NCI-H2196 (cell line): ENCODE measurements at regions not wholly inside any gene's neighbourhood (a gene's known extent, or its start where the extent isn't known, plus 50 kb on each side); places are given as distances from the start of the nearest gene placed in this dataset.
"Not testable (repeated sequence)": the region's sequence is repeated elsewhere in the genome, so short reads cannot be mapped to it uniquely, and the experiment has no call there.

Experiments
- DNase-seq: peaks from one replicate; lab custom pipeline; 2025; ENCODE audit not compliant: unreplicated experiment; lab: John Stamatoyannopoulos, UW

DNA sequence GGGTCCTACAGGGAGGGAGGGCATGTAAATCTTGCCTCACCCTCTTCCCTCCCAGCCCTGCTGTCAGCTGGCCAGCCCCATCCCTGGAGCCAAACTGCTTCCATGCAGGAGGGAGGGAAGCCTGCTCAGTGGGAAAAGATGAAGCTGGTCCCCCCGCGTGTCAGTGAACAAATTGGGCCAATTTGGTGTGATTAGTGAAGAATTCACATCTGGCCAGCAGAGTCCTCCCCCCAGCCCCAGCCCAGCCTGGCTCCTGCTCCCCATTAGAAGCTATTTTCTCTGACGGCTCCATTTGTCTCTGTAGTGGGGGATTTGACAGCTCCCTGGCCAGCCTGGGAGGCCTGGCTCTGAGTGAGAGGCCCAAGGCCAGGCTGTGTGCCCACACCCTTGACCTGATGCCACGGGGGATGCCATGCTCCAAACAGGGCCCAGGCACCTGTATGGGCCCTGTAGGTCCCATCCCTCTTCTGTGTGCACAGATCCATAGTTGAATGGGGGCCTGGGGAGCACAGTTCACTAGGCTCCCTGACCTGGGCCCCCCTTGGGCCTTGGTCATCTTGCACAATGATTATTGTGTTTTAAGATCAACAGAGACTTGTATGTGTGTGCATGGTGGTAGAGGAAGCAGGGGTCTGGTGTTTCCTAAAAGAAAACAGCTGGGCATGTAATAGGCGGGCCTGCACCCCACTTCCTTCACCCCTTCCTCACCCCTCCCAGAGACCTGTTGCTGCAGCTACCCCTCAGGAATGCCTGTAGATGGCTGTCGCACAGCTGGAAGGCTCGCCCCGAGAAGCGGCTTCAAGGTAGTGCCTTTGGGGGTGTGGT, 50.7 kb upstream of the TAC4 start:
- no peak for DNase-seq

DNA sequence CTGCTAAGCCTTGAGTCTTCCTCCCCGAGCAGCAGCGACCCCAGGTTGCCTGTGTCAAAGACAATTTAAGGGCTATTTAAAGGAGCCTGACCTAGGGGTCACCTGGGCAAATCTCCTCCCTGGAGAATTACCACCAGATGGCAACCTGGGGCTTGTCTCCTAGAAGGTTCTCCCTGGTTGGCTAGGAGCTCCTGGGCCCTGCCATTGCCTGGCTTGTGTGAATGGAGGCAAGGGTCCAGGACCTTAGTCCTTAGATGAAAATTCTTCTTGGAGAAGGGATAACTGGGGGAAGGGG, 51.3 kb upstream of the TAC4 start:
- peak; percentile 43 for DNase-seq

DNA sequence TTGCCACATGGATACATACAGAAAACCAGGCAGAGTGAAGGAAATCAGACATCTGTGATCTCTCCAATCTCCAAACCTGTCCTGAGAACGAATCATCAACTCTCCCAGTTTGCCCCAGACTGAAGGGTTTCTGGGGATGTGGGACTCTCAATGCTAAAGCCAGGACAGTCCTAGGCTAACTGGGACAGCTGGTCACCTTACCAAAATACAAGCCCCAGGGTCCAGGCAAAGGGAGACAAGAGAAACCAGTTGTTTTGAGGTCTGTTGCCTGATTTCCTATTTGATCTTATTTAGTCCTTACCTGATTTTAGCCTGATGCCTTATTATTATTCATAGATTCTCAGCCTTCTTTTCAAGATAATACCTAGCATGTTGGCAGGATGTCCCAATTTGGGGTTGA, 51.7 kb upstream of the TAC4 start:
- no peak for DNase-seq

DNA sequence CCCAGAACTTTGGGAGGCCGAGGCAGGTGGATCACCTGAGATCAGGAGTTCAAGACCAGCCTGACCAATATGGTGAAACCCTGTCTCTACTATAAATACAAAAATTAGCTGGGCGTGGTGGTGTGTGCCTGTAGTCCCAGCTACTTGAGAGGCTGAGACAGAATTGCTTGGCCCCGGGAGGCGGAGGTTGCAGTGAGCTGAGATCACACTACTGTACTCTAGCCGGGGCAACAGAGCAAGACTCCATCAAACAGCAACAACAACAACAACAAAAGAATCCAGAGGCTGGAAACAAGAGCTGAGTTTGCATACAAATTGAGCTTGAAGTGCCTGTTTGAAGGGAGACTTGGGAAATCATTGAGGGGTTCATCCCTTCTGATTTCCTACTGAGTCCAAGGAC, 52.9 kb upstream of the TAC4 start:
- DNase-seq = not testable (repeated sequence)

DNA sequence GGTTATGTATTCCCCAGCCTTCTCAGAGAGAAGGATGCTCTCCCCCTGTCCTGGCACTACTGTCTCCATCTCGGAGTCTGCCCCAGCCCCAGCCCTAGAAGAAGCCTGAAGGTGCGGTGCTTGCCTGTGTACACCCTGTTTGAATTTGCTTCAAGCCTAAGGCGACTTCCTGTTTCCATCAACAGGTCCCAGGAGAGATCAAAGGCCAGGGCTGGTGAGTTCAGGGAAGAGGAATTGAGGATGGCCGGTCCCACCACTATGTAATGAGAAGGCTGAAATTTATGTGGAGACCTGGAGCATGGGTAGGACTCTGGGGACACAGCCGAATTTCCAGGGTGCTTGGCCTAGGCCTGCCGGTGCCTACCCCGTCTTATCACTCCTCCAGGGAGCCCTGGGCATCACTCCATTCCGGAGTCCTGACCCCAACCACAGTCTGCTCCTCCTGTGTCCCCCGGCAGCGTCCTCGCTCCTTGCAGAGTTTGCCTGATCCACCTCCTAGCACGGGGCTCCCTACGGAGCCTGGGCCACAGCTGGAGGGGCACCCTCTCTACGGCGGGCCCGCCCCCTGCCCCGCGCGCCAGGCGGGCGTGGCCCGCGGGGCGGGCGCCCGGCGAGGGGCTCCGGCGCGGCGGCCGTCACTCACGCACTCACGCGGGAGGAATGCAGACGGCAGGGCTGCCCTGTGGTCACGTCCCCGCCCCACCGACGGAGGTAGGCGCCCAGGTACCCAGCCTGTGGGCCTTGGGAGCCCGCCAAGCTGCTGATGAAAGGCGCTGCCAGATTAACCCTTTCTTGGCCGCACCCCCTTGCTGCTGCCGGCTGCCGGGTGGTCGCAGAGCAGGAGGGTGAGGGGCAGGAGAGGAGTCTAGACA, 53.8 kb upstream of the TAC4 start:
- DNase-seq = no peak

DNA sequence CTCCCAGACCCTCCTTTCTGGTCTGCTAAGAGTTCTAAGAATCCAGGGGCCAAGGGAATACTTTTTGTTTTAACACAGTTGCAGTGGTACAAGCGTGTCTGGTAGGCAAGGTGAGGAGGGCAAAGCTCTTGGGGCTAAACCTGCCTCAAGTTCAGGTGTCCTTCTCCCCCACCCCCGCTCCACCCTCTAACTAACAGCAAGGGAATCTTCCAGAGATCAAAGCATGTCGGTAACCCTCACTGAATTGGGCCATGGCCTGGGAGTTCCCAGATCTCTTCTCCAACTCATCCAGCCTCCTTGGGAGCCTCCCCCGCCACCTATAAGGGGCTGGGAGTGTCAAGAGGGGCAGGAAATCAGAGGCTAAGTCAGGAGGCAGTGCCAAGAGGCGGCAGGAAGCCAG, 55.7 kb upstream of the TAC4 start:
- DNase-seq = no peak

DNA sequence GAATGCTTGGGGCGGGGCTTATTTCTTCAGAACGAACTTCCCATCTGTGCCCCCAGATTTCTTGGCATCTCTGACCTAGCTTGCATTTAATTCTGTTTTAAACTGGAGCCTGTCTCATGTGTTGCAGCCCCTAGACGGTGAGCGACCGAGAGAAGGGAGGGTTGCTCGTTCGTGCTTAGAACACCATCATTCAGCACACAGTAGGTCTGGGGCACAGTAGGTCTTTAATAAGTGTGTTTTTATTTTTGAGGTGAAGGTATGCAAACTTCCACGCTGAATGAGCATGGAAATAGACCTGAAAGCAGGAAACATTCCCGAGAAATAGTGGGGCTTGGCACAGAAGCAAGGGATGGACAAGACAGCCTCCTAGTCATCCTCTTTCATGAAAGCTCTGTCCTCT, 57.0 kb upstream of the TAC4 start:
- DNase-seq = no peak

DNA sequence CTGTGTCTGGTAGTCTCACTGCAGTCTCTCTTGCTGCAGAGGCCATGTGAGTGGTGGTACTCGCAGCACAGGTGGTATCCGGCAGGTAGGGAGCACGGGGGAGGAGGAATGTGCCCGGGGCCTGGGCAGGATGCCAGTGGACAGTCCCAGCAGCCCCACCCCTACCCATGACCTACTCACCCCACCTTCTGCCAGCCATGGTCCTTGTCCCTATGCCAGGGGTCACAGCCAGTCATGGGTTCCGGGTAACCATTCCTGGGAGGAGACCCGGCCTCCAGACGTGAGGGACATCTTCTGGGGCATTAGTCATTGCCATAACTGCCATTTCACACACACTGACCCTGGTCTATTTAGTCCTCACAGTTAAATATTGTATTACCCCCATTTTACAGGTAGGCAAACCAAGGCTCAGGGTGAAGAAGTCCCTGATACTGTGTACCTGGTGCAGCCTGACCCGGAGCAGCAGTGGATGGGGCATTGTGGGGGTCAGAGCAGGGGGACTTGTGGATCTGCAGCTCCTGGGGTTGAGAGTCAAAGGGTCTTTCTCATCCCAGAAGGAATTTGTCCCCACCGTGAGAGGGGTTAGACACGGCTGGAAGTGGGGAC, 58.8 kb upstream of the TAC4 start:
- no peak for DNase-seq

DNA sequence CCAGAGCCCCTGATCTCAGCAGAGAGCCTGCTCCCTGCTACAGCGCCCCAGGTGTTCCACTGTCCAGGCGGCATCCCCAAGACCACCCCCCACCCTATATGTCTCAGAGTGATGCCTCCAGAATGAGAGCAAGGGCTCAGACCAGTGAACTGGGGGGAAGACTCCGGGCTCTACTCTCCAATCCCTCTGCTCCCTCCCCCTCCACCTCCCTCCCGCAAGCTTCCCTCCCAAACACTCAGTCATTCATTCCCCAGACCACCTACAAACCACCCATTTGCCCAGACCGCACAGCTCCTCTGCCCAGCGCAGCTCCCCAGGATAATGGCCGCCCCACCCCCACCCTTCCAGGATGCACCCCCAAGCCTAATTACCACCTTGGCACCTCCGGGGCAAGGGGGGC, 59.4 kb upstream of the TAC4 start:
- DNase-seq = no peak

DNA sequence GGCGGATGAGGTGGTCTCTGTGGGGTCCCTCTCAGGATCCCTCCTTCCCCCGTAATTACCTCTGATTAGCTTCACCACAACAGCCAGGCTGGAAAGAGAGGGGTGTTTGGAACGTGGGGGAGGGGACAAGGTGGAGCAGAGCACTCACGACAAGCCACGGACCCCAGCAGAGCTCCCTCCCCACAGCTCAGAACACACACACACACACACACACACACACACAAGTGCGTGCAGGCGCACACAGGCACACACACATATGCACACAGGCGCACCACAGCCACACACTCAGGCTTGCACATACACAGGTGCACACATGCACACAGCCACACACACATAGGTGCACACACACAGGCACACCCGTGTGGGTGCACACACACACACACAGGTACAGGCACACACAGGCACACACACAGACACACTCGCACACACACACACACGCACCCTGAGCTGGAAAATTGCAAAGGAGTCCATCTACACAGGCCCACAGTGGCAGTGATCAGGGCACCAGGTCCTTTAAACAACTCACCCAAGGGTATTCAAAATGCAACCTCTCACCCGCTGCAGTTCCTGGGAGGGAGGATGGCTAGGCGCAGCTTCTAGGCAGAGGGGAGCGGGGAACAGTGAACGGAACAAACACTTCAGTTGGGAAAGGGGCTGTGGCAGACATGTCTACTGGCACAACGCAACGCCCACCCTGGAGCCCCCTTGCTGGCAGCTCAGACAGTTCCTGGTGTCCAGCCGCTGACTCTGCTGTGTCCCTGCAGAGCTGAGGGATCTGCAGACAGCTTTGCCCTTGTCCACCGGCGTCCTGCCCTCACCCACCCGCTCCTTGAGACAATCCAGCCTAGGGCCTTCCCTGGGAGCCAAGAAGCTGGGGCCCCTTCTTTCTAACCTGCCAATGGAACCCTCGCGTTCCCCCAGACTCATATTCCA, 59.9 kb upstream of the DLX4 start:
- no peak for DNase-seq

DNA sequence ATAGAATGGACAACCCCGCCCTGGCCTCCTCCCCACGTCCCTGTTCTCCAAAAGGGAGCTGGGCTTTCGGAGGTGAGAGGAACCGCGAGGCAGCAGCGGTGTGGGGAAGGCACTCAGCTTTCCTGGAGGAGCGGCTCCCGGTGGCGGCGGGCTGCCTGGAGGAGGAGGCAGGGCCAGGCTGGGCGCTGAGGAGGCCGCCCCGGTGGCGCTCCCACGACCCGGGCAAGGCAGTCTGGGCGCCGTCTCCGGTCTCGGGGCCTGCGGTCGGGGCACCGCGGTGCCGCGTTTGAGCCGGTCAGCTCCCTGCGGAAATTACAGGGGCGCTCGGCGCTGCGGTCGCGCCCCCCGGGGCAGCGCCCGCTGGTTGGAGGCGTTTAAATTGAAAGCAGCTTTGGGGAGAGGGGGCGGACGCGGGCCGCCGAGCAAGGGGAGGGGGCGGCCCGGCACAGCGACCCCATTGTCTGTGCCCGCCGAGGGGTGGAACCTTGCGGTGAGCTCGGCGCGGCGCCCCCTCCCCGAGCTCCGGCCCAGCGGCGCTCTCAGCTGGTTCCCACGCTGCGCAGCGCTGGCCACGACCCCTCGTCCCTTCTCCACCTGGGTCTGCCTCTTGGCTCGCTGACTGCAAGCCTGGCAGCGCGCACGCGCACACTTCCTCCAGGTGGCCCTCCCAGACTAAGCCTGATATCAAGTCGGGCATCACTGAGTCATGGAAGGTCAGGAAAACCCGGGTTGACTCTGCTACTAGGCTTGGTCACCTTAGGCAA, 58.7 kb upstream of the DLX4 start:
- no peak for DNase-seq

DNA sequence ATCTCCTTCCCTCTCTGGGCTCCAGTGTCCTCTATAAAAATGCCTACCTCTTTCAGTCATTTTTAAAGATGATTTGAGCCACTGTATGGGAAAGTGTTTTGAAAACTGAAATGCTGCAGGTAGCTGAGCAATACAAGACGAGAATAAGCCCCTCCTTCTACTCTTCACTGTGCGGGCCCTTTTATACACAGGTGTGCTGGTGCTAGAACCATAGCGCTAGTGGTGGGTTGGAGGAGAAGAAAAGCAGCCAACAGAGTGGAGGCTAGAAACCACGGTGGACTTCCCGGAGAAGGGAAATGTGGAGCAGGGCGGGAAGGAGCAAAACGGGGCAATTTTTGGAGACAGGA, 58.2 kb upstream of the DLX4 start:
- no peak for DNase-seq

DNA sequence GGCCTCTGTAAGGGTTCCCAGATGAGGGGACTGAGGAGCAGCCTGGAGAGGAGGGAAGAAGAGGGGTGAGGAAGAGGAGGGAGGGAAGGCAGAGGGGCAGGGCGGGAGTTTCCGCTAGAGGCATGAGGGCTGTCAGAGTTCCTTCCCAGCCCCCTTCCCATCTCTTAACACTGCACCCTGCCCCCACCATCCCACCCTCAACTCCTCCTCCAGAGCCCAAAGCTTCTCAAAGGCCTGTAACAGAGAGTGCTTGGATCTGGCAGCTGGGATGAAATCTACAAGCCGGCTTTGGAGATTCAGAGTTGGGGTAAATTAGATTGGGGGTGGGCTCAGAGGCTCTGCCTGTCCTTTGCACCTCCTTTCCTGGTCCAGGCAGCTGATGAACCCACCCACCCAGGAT, 57.3 kb upstream of the DLX4 start:
- no peak for DNase-seq

DNA sequence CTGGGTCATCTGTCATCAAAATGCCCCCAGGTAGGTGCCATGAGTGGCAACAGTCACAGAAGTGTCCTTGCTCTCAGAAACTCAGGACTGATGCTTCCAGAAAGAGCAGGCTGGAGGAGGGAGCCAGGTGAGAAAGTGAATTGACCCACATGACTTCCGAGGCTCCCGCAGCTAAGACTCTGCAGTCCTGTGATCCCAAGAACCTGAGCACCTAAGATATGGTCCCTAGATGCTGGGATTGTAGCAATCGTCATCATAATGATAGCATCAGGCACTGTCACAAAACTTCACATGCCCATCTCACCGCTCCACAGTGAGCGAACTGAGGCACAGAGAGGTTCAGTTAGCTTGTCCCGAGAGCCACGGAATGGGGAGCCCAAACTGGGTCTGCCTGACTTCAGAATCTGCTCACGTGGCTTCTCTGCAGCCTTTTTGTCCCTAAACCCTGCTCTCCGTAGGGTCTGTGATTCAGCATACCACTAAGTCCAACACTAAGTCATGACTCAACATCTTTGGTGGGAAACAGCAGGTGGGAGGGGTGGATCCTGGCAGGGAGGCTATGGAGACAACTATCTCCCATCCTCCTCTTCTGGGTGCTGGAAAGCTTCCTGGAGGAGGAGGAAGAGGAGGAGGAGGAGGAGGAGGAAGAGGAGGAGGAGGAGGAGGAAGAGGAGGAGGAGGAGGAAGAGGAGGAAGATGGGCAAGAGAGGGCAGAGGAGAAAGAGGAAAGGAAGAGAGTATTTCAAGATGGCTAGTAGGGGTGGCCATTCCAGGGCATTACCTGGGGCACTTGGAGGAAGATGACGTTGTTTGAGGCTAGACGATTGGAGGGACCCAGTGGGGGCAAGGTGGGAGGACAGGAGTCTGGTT, 55.5 kb upstream of the DLX4 start:
- no peak for DNase-seq

DNA sequence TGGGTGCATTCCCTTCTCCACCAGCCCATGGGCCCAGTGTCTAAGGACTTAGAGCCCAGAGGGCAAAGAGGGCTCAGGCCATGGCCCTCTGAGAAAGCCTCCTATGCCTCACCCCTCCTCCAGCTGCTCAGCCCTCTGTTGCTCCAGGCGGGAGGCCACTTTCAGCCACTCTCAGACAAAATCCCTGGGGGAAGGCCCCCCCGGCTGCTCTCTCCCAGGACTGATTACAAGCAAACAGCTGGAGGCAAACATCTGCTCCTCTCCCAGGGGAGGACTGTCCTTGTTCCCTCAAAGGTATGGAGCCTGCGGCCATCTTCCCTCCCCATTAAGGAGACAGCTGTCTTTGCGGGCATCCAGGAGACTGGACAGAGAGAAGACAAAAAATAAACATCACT, 54.9 kb upstream of the DLX4 start:
- peak; percentile 17 for DNase-seq

DNA sequence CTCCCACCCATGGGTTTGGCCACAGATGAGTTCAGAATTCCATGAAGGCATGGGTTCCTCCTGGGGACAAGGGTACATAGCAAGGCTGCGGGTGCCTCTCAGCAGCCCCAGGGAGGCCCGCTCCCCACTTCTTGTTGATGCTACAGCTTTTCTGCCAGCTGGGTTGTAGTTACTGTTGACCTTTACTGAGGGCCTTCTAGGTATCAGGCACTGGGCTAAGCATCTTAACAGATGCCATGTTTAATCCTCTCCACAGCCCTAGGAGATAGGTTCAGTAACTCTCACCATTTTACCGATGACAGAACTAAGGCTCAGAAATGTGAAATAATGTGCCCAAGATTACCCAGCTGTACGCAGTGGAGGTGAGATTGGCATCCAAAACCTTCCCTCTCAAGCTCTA, 54.3 kb upstream of the DLX4 start:
- no peak for DNase-seq

DNA sequence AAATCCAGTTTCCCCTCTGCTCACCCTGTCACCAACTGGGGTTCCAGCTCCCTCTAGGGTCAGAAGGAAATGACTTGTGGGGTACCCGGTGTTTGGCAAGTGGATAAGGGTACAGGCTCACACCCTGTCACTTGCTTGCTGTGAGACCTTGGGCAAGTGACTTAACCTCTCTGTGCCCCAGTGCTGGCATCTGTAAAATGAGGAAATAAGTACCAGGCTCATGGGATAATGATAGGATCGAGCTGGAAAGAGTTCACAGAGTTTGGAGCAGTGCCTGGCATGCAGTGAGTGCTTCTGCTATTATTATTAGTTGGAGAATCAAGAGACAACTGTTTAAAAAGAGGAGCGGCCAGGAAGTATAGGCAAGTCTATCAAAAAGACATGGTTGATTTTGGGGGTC, 53.7 kb upstream of the DLX4 start:
- no peak for DNase-seq

DNA sequence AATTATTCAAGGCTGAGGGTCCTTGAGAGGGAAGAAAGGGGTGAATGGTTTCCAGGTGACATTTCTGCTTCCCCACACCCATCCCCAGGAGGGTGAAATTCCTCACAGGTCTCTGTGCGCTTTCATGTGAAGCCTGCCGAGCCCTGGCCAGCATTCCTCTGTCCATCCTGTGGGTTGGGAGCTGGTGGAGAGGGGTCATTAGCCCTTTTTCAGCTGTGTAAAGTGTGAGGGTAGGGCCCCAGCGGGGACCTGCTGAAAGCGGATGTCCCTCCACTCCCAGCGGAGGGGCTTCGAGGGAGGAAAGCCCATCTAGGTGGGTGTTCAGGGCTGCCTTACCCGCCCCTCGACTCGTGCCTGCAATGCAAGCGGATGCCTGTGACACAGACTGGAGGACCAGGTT, 53.3 kb upstream of the DLX4 start:
- no peak for DNase-seq

DNA sequence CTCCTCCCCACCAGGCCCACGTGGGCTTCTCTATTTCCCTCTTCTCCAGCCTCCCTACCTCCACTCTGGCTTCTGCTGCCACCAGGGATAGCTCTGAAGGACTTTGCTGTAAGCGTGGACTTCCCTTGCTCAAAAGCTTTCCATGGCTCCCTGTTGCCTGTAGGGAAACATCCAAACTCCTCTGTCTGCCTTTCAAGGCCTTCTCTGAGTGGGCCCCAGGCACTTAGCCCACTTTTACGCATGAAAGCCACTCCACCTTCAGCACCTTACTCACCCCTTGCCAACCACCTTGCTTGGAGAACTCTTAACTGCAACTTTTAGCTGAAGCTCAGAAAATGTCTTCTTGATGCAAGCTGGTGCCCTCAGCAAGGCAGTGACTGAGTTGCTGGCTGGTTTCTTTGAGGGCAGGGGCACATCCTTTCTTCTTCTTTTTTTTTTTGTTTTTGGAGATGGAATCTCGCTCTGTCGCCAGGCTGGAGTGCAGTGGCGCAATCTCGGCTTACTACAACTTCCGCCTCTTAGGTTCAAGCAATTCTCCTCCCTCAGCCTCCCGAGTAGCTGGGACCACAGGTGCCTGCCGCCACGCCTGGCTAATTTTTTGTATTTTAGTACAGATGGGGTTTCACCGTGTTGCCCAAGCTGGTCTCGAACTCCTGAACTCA, 52.0 kb upstream of the DLX4 start:
- DNase-seq = no peak
